Activated naive CD4-positive, alpha-beta T cell treated with anti-CD3 and anti-CD28 coated beads, Interleukin-2, amount 50 U/mL, for 16 hours (primary cell): ENCODE measurements at regions not wholly inside any gene's neighbourhood (a gene's known extent, or its start where the extent isn't known, plus 50 kb on each side); places are given as distances from the start of the nearest gene placed in this dataset.
"Not testable (repeated sequence)": the region's sequence is repeated elsewhere in the genome, so short reads cannot be mapped to it uniquely, and the experiment has no call there.

Experiments used
- DNase-seq: peaks from one replicate; pipeline ENCODE4 v3.0.0-alpha.2; 2020

DNA sequence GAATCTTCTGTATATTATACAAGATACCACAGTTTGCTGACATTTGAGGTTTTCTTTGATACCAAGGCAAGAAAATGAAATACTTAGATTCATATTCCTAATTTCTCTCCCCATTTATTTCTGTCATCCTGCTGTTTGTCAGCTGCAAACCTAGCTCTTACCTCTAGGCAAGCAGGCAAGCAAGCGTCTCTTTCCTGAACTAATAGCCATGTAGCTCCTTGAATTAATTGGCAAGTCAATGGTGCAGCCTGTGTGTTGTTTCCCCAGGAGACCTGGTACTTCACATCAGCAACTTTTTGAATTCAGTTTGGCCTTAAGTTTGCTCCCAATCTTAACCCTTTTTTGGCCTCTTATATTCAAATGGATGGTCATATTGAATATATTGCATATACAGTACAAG, 573.6 kb upstream of the ARRDC3 start:
- no peak for DNase-seq

DNA sequence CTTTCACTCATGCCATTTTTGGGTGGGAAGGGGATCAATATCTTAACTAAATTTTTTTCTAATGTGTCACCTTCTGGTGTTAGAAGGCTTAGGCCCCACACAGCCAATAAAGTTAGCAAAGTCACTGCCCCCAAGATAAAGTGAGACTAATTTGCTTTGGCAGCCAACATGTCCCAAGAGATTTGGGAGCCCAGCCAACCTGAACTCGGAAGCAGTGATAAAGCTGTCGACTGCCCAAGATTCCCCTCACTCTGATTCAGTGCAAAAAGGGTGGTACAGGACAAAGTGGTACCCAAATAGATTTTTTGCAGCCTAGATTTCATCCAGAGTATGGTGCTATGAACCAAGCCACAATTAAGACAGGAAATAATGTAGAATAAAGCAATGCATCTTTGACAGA, 572.5 kb upstream of the ARRDC3 start:
- DNase-seq = no peak

DNA sequence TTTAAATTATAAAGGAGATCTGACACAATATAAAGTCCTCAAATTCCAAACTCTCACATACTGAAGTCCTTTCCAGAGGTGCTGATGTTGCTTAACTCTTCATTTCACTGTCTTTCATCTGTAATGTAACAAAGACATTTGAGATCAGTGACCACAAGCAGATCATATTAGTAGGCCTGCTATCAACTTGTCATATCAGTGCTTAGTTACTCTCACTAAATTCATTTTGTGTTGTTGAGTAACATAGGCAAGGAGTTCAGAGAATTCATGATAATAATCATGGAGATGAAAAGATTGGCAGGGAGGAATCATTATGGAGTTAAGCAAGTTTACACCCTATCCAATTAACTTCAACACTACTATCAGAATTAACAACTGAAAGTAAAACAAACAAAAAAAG, 571.0 kb upstream of the ARRDC3 start:
- no peak for DNase-seq

DNA sequence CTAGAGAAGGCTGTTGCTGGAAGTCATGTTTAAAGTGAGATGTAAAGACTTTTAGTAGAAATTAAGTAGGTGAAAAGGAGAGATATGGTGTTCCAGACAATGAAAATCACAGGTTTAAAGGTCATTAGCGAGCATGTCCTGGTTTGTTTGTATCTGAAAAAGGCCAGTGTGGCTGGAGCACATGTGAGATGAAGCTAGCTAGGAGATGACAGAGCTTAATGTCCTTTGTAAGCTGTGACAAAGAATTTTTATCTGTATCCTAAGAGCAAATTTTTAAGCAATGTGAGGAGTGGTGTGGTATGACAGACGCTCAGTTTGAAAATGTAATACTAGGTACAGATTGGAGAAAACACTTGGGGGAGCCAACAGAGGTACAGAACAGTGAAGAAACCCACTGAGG, 567.2 kb upstream of the ARRDC3 start:
- DNase-seq = no peak

DNA sequence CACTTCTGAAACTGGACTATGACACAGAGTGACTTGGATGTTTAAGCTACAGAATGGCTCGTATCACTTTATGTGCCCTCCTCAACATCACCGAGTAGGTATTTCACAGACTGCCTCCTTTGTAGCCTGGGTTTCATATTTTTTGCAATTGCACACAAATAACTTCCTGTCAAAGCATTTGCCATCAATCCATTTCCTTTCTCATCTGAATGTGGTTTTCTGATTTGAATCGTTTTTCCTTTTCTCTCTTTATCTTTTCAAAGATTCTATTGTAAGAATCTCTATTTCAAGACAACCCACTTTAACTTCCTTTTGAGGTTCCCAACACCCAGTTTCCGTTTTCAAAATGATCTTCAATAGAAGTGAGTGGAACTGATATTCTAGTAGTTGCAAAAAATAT, 563.8 kb upstream of the ARRDC3 start:
- no peak for DNase-seq

DNA sequence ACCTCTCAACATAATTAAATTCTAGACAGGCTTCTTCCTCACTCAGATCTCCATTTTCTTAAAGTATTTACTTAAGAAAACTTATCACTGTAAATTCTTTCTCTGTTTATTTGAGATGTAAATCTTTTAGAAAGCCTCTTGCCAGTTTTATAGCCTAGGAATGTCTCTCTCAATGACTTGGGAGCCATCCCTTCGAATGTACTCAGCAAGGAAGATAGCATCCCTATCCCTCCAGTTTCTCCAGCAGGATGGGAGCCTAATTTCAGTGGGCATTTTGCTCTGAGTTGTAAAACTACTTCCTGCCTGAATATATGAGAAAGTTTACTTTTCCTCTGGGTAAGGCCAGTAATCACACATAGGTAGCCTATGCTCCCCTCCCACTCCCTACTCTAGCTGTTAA, 558.5 kb upstream of the ARRDC3 start:
- no peak for DNase-seq

DNA sequence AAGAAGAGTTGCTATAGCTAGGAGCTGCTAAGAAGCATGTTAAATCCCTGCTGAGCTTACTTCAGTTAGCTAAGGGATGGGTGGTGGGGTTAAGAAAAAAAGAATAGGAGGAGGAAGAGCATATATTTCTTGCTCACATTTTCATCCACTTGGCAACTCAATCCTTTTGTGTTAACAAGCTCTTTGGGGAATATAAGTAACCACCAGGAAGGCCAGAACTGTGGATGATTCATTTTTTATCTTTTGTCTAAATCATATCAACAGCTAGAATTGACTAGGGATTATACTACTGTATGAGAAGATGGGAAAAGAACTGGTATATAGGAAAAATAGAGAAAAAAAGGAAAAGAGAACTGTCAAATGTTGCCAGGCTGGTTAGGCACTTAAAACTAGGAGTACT, 555.3 kb upstream of the ARRDC3 start:
- no peak for DNase-seq

DNA sequence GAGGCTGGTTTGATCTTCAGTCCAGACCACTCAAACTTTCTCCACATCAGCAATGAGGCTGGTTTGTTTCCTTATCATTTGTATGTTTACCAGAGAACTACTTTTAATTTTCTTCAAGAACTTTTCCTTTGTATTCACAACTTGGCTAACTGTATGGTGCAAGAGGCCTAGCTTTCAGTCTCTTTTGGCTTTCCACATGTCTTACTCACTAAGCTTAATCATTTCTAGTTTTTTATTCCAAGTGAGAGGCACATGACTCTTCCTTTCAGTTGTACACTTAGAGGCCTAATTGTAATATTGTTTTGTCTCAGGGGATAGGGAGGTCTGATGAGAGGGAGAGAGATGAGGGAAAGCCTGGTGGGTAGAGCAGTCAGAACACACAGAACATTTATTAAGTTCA, 554.0 kb upstream of the ARRDC3 start:
- no peak for DNase-seq

DNA sequence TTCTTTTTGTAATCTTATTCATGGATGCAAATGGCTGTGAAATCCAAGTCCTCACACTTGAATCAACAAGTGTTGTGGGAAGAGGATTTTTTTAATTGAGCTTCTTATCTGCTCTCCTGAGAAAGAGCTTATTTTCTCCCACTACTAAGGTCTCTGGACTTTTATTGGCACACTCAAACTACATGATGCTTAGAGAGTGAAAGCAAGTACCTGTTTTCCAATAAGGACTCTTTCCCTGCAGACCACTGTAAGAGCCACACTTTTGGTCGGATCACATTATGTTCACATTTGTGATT, 546.4 kb upstream of the ARRDC3 start:
- no peak for DNase-seq

DNA sequence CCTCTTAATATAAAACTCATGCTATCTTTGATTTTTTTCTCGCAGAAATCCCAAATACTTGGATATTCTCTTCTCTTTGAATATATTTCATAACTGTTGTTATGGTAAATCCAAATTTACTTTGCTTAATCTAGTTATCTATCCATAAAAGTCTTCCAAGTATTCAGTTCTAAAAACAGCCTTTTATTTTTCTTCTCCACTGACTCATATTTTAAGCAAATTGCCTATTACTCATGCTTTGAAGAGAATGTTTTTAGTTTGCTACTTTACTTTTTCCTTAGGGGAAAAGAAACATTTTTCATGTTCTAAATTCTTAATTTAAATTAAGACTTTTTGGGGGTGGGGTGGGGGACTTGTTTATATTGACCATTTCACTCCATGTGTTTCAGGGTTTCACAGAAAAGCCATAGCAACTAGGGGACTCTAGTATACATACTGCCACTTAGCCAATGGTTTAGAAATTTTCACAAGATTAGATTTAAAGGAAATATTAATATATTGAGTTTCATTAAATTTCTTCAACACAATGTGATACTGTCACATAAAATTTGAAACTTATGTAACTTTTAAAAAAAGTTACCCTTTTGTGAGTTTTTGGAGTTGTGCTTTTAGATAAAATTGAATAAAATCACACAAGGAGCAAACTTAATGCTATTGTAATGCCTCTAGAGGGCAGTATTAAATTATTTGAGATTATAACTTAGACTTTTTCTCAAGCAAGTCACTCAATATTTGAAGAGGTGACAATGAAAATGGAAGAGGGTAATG, 545.8 kb upstream of the ARRDC3 start:
- DNase-seq = no peak

DNA sequence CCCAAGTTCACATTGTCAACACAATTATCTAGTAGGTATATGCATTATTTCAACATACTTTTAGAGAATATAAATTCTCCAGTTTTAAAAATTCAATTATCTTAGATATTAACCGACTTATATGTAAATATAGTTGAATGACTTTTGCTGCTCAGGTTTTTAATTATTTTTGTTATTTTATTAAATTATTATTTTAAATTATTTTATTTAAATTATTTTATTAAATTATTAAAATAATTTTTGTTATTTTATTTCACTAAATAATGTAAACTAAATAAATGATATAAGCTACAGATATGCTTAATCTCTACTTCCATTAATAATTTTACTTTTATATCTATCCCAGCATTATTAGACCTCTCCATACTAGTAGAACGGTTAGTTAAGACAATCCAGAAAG, 544.3 kb upstream of the ARRDC3 start:
- DNase-seq = no peak

DNA sequence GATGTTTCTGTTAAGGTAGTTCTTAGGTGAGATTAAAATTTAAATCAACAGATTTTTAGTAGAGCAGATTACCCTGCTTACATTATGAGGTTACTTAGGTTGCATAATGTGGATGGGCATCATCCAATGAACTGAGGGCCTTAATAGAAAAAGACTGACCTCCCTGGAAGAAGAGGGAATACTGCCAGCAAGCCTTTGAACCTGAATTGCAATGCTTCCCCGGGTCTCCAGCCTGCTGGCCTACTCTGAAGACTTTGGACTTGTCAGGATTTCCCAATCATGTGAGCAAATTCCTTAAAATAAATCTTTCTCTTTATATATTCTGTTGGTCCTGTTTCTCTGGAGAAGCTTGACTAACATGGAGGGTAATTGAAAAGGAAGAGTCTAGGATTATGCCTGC, 542.1 kb upstream of the ARRDC3 start:
- no peak for DNase-seq

DNA sequence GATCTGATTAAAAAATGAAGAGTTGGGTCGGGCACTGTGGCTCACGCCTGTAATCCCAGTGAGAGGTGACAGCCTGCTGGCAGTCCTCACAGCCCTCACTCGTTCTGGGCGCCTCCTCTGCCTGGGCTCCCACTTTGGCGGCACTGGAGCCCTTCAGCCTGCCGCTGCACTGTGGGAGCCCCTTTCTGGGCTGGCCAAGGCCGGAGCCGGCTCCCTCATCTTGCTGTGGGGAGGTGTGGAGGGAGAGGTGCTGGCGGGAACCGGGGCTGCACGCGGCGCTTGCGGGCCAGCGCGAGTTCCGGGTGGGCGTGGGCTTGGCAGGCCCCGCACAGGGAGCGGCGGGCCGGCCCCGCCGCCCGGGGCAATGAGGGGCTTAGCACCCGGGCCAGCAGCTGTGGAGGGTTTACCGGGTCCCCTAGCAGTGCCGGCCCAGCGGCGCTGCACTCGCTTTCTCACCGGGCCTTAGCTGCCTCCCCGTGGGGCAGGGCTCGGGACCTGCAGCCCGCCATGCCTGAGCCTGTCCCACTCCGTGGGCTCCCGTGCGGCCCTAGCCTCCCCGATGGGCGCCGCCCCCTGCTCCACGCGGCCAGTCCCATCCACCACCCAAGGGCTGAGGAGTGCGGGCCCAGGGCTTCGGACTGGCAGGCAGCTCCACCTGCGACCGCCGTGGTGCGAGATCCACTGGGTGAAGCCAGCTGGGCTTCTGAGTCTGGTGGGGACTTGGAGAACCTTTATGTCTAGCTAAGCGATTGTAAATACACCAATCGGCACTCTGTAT, 534.1 kb upstream of the ARRDC3 start:
- not testable (repeated sequence) for DNase-seq

DNA sequence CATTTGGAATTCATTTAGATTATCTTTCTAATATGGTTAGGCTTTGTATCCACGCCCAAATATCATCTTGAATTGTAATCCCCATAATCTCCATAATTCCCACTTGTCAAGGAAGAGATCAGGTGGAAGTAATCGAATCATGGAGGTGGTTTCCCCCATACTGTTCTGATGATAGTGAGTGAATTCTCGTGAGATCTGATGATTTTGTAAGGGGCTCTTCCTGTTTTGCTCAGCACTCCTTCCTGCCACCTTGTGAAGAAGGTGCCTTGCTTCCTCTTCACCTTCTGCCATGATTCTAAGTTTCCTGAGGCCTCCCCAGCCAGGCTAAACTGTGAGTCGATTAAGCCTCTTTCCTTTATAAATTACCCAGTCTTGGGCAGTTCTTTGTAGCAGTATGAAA, 527.5 kb upstream of the ARRDC3 start:
- DNase-seq = no peak

DNA sequence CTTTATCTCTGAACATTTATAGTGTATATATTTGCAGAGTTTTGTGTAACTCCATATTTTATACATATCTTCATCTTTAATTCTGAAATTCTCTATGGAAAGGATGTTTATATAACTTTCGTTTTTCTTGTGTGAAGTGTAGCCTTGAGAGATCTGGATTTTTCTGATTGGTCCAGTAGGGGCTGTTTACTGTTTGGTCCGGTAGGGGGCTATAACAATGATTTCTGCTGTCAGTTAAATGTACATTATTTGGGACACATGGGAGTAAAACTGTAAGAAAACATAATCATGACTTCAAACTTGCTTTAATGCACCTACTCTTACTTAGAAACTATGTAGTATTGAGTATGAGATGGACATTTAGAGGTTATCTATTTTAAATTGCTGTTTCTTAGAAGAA, 527.1 kb upstream of the ARRDC3 start:
- no peak for DNase-seq

DNA sequence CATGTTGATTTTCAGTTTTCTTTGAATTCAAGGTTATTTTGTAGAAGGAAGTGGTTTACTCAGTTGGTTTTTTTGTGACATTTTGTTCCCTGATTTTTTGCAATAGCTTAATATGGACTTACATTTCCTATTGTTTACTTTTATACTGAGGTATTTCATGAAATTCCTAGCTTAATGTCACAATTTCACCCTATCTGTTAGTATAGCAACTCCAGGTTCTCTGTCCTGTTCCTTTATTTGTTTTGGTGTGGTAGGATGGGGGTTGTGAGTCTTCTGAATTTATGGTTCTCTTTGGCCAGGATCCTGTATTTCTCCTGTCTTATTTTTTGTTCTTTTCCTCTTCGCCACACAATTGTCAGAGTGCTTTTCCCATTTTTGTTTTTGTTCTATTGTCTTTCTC, 523.4 kb upstream of the ARRDC3 start:
- no peak for DNase-seq

DNA sequence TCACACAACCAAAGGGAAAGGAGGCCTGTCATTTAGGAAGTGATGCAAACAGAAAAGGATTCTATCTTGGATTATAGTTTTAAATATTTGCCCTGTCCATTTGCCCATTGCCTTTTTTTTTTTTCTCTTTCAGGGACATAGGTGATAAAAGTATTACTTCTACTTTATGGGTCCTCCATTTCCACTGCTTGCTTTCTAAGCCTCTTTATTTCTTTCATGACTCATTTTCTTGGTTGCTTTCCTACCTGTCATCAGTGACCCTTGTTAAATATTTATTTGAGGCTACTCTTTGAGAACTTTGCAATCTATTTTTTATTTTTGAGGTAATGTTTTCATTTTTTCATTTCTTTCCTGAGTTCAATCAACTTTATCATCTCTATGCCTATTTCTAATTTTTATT, 522.9 kb upstream of the ARRDC3 start:
- DNase-seq = no peak

DNA sequence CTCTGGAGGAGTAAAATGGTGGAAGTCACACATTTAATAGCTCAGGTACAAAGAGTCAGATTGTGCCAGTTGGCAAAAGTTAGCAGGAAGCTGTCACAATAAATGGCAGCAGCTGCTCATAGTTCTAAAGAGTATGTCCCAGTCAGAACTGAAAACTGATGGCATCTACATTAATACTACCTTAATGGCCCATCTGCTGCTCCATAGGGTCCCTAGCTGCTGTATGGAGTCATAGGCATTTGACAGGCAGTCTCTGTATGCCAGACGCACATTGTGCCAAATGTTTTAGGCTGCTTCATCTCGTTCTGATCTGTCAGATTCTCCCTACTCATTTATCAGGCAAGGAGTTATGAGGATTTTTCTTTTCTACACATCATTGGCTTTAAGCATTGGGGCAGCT, 515.8 kb upstream of the ARRDC3 start:
- DNase-seq = no peak

DNA sequence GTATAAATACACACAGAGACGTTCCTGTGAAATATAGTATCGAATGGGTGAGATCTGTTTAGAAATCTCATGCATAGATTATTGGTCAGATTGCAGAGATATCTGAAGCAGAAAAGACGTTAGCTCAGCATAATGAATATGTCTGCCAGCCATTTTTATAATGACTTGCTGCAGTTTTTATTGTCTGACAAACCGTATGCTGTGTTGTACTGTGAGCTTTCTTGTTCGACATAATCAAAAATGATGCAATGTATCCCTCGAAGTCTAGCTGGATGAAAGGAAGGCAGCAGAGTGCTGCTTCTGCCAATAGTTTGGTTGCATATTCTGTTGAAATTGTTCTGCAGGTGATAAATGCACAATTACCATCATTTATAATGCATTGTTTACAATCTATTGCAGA, 514.9 kb upstream of the ARRDC3 start:
- no peak for DNase-seq

DNA sequence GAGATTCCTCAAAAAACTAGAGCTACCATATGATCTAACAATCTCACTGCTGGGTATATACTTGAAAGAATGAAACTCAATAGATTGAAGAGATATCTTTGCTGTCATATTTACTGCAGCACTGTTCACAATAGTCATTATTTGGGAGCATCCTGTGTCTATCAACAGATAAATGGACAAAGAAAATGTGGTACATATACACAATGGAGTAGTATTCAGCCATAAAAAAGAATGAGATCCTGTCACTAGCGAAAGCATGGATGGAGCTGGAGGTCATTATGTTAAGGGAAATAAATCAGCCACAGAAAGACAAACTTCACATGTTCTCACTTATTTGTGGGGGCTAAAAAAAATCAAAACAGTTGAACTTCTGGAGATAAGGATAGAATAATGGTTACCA, 505.7 kb upstream of the ARRDC3 start:
- DNase-seq = no peak

DNA sequence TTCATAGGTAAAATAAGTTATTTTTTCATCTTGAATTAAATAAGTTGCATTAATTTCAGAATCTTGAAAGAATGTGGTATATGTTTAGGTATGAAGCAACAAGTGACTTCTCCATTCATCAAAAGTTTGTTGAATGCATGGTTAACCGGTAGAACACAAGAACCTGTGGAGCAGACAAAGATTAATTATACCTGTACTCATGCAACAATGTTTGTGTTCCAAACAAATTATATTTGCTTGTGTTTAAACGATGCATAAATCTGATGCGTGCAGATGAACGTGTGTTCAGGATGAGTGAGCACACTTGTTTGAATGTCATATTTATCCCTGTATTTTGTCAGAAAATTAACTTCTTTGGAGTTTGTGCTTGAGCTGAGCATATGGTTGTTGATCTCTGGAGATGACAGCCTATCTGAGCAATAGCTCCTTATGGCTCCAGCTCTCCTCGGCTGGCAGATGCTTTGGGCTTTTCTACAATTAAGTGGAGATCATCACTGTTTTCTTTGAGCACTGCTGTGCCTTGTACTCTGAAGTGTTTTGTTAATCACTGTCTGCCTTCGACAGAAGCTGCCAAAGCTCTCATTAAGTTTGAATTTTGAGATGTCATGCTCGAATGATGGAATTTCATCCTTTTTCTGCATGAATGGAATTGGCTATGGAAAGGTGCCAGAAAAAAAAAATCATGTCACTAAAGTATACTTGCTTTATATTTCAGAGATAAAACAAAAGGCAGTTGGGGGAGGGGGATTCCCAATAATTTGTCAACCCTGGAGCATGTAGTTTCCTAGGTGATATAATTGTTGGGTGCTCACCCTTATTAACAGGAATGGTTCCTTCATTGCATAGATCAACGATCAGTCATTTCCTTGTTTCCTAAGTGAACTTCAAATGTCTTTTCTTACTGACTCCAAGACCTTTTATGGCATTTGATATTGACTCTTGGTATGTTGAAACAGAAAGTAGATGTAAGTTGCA, 502.5 kb upstream of the ARRDC3 start:
- no peak for DNase-seq

DNA sequence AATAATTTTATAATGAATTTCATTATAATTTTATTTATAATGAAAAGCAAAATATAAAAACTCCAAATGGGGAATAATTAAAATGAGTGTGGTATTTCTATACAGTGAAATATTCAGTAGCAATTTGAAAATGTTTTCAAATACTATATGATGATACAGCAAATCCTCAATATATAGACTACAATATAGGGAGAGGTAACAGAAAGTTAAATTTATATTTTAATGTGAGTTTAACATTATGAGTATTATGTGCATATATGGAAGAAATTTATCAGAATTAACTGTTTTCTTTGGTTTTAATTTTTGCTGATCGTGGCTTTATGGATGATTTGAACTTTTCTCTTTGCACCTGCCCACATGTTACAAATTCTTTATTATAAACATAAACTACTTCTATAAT, 500.9 kb upstream of the ARRDC3 start:
- DNase-seq = no peak

DNA sequence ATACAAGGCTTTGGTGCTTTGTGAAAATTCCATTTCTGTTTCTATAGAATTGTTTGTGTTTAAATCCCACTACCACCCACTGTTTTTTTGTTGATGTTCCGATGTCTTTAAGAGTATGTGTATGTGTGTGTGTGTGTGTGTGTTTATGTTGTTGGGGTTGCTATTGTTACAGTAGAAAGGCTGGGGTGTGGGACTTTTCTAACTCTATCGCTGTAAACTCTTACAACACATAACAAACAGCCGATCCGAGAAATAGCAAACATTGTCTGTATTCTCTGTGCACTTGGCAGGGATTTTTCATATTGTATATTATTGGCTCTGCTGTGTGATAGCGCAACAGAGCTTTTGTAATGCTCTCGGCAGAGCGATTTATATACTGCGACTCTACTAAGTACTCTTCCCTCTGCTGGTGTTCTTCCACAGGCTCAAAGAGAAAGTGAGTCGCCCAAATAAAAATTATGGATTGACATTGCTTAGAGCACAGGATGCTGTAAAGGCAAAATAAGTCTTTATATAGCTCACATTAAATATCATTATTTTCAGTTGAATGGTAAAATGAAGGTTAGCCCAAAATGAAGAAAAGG, 492.2 kb upstream of the ARRDC3 start:
- no peak for DNase-seq
